ENCODE measurements at regions not wholly inside any gene's neighbourhood (a gene's known extent, or its start where the extent isn't known, plus 50 kb on each side); places are given as distances from the start of the nearest gene placed in this dataset.

GRCh38 chr2:236336575-236337464, 72.6 kb upstream of the ASB18 start:
- Histone ChIP-seq H3K4ac (ENCODE audit: low read length) (peak overlapping the region; percentile 30), H3K9me3 (replicated peaks in 1 of 2; ENCODE audit: control insufficient read depth in 2 of 2, insufficient read depth in 1 of 2, low read depth in 1 of 2, low read length in 2 of 2) (peaks cover 3 to 14% of the 10 kb centered on the region in 2 donors), H2BK120ac (ENCODE audit: low read depth, low read length) (peak overlapping the region; percentile 35), H3K23ac (ENCODE audit: low read depth, low read length, poor library complexity) (peak overlapping the region; percentile 59), H3K27me3 (ENCODE audit: control insufficient read depth in 3 of 3, insufficient read depth in 3 of 3, low read depth in 1 of 3, low read length in 3 of 3) (no peaks in the 10 kb centered on the region), H2AK5ac (ENCODE audit: low read depth, low read length) (peak overlapping the region; percentile 85), H4K91ac (ENCODE audit: low read depth, low read length, poor library complexity) (peak overlapping the region; percentile 35), H2BK12ac (ENCODE audit: low read length) (peak overlapping the region; percentile 22), H3K9ac (ENCODE audit: low read depth, low read length, poor library complexity) (peak overlapping the region; percentile 50), H3K4me2 (ENCODE audit: insufficient read depth, low read length, poor library complexity, severe bottlenecking) (no peak overlapping the region), H3K14ac (ENCODE audit: low read length) (no peak overlapping the region), H3K36me3 (replicated peaks in 1 of 2; ENCODE audit: control insufficient read depth in 2 of 2, insufficient read depth in 2 of 2, low read length in 2 of 2) (peaks cover 0 to 2% of the 10 kb centered on the region in 2 donors), H3K4me1 (ENCODE audit: control insufficient read depth in 2 of 2, insufficient read depth in 1 of 2, low read depth in 1 of 2, low read length in 2 of 2) (peaks cover 8 to 11% of the 10 kb centered on the region in 2 donors), H3K4me3 (ENCODE audit: low read length in 2 of 2) (peak overlapping the region in 1 of 2 donors; percentile 3), H3K79me1 (ENCODE audit: low read depth, low read length) (no peaks in the 10 kb centered on the region), H2BK5ac (ENCODE audit: low read length) (peak overlapping the region; percentile 72), H2AFZ (ENCODE audit: low read length) (no peak overlapping the region), H3K27ac (replicated peaks; ENCODE audit: low read length) (no peak overlapping the region), H2BK15ac (ENCODE audit: low read length) (peak overlapping the region; percentile 39), H3K18ac (ENCODE audit: low read length) (peak overlapping the region; percentile 74), H4K8ac (ENCODE audit: low read depth, low read length) (no peak overlapping the region)
- DNase-seq (ENCODE audit: low spot score), result no peak
- WGBS, 2 donors (ENCODE audit: extremely low coverage in 2 of 2, insufficient read length in 2 of 2, insufficient replicate concordance in 1 of 2), result no CpG with 5 or more reads among the region's 30 CpGs

GRCh38 chr2:236337465-236338325, 73.5 kb upstream of the ASB18 start:
- H3K4me1 ChIP-seq (ENCODE audit: control insufficient read depth in 2 of 2, insufficient read depth in 1 of 2, low read depth in 1 of 2, low read length in 2 of 2), result peaks cover 15 to 16% of the 10 kb centered on the region in 2 donors
- H3K79me1 ChIP-seq (ENCODE audit: low read depth, low read length), result no peaks in the 10 kb centered on the region
- no peak overlapping the region for H3K27ac ChIP-seq (replicated peaks; ENCODE audit: low read length)
- no peak overlapping the region for H2BK120ac ChIP-seq (ENCODE audit: low read depth, low read length)
- H3K4me3 ChIP-seq (ENCODE audit: low read length in 2 of 2), result peak overlapping the region in 1 of 2 donors; percentile 3
- H3K36me3 ChIP-seq (replicated peaks in 1 of 2; ENCODE audit: control insufficient read depth in 2 of 2, insufficient read depth in 2 of 2, low read length in 2 of 2), result peaks cover 0 to 2% of the 10 kb centered on the region in 2 donors
- no peak overlapping the region for H2AFZ ChIP-seq (ENCODE audit: low read length)
- H3K14ac ChIP-seq (ENCODE audit: low read length), result no peak overlapping the region
- peak overlapping the region; percentile 39 for H2BK15ac ChIP-seq (ENCODE audit: low read length)
- no peaks in the 10 kb centered on the region for H3K27me3 ChIP-seq (ENCODE audit: control insufficient read depth in 3 of 3, insufficient read depth in 3 of 3, low read depth in 1 of 3, low read length in 3 of 3)
- WGBS, 2 donors (ENCODE audit: extremely low coverage in 2 of 2, insufficient read length in 2 of 2, insufficient replicate concordance in 1 of 2), result no CpG with 5 or more reads among the region's 19 CpGs
- peaks cover 3 to 14% of the 10 kb centered on the region in 2 donors for H3K9me3 ChIP-seq (replicated peaks in 1 of 2; ENCODE audit: control insufficient read depth in 2 of 2, insufficient read depth in 1 of 2, low read depth in 1 of 2, low read length in 2 of 2)
- H3K23ac ChIP-seq (ENCODE audit: low read depth, low read length, poor library complexity), result no peak overlapping the region
- peak overlapping the region; percentile 30 for H3K4ac ChIP-seq (ENCODE audit: low read length)
- DNase-seq (ENCODE audit: low spot score), result no peak
- H4K8ac ChIP-seq (ENCODE audit: low read depth, low read length), result no peak overlapping the region
- peak overlapping the region; percentile 44 for H3K18ac ChIP-seq (ENCODE audit: low read length)
- peak overlapping the region; percentile 72 for H2BK5ac ChIP-seq (ENCODE audit: low read length)
- H3K9ac ChIP-seq (ENCODE audit: low read depth, low read length, poor library complexity), result peak overlapping the region; percentile 50
- H4K91ac ChIP-seq (ENCODE audit: low read depth, low read length, poor library complexity), result no peak overlapping the region
- H3K4me2 ChIP-seq (ENCODE audit: insufficient read depth, low read length, poor library complexity, severe bottlenecking), result no peak overlapping the region
- peak overlapping the region; percentile 61 for H2AK5ac ChIP-seq (ENCODE audit: low read depth, low read length)
- H2BK12ac ChIP-seq (ENCODE audit: low read length), result peak overlapping the region; percentile 22

DNA sequence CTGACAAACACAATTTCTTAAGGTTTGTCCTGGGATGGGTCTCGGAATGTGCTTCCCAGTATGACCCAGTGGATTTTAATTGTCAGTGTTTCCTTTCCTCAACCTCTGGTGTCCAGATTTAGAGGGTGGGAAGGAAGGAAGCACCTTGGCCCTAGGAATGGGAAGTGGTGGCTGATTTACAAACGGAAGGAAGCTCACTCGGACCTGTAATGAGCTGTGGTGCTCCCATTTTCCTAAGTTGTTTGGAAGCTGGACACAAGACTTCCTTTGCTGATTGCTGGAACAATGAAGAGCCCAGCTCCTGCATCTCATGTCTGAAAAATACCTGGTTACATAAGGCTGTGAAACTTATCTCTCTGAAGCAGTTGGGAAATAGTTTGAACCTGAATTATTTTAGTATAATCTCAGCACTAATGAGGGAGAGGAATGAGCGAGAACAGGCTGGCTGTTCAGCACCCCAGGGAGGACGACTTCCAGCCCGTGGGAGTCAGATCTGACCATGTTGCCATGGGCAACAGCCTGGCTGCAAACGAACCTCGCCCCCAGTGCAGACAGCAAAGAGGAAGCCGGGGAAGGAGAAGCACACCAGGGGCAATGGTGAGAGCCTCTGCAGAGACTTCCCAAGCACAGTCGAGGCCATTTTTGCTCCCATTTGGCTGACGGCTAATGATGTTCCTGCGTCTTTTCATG, 74.4 kb upstream of the ASB18 start:
- Histone ChIP-seq H3K23ac (ENCODE audit: low read depth, low read length, poor library complexity) (no peak overlapping the region), H3K18ac (ENCODE audit: low read length) (no peak overlapping the region), H3K36me3 (replicated peaks in 1 of 2; ENCODE audit: control insufficient read depth in 2 of 2, insufficient read depth in 2 of 2, low read length in 2 of 2) (peaks cover 0 to 2% of the 10 kb centered on the region in 2 donors), H3K27me3 (ENCODE audit: control insufficient read depth in 3 of 3, insufficient read depth in 3 of 3, low read depth in 1 of 3, low read length in 3 of 3) (no peaks in the 10 kb centered on the region), H3K4ac (ENCODE audit: low read length) (no peak overlapping the region), H2BK5ac (ENCODE audit: low read length) (no peak overlapping the region), H3K9ac (ENCODE audit: low read depth, low read length, poor library complexity) (no peak overlapping the region), H3K4me2 (ENCODE audit: insufficient read depth, low read length, poor library complexity, severe bottlenecking) (no peak overlapping the region), H3K4me1 (ENCODE audit: control insufficient read depth in 2 of 2, insufficient read depth in 1 of 2, low read depth in 1 of 2, low read length in 2 of 2) (peaks cover 15 to 17% of the 10 kb centered on the region in 2 donors), H4K8ac (ENCODE audit: low read depth, low read length) (no peak overlapping the region), H2AFZ (ENCODE audit: low read length) (peak overlapping the region; percentile 73), H2BK15ac (ENCODE audit: low read length) (no peak overlapping the region), H3K79me1 (ENCODE audit: low read depth, low read length) (no peaks in the 10 kb centered on the region), H4K91ac (ENCODE audit: low read depth, low read length, poor library complexity) (no peak overlapping the region), H2BK12ac (ENCODE audit: low read length) (no peak overlapping the region), H3K9me3 (replicated peaks in 1 of 2; ENCODE audit: control insufficient read depth in 2 of 2, insufficient read depth in 1 of 2, low read depth in 1 of 2, low read length in 2 of 2) (peaks cover 3 to 14% of the 10 kb centered on the region in 2 donors), H2BK120ac (ENCODE audit: low read depth, low read length) (no peak overlapping the region), H3K27ac (replicated peaks; ENCODE audit: low read length) (no peak overlapping the region), H3K14ac (ENCODE audit: low read length) (no peak overlapping the region), H2AK5ac (ENCODE audit: low read depth, low read length) (no peak overlapping the region), H3K4me3 (ENCODE audit: low read length in 2 of 2) (no peak overlapping the region)
- WGBS, 2 donors (ENCODE audit: extremely low coverage in 2 of 2, insufficient read length in 2 of 2, insufficient replicate concordance in 1 of 2), result no CpG with 5 or more reads among the region's 12 CpGs
- no peak for DNase-seq (ENCODE audit: low spot score)

Data from neuronal stem cell (in vitro differentiated cells).